HG03060 (cell line): ENCODE measurements at regions not wholly inside any gene's neighbourhood (a gene's known extent, or its start where the extent isn't known, plus 50 kb on each side); places are given as distances from the start of the nearest gene placed in this dataset.

Source experiments
- ATAC-seq: cut with Tn5 transposase; IDR thresholded peaks from one replicate; pipeline ENCODE4 v1.9.1; 2021; ENCODE audit warnings: low read depth, moderate number of reproducible peaks; ENCODE audit not compliant: unreplicated experiment

GRCh38 chr2:224325941-224326340 is 76.0 kb downstream of the FAM124B start:
- no peak for ATAC-seq

- ATAC-seq = no peak
These were observed 77.3 kb downstream of the FAM124B start for GRCh38 chr2:224324604-224325003.

GRCh38 chr2:224320660-224321059 is 81.2 kb downstream of the FAM124B start:
- ATAC-seq = no peak

DNA sequence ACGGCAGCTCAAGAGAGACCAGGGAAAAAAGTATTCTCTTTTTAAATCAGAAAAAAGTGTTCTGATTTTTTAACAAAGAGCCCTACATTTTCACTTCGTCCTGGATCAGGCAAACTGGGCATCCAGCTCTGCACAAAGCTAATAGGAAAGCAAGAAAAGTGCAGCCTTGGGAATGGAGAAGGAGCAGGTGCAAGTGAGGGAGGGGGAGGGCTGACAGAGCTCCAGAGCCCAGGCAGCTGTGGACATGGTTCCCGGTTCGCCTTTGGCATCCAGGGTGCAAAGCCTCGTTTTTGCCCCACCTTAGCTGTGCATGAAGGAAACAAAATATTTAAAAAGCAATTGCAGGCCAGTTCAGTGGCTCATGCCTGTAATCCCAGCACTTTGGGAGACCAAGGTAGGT is 82.2 kb downstream of the FAM124B start:
- ATAC-seq = no peak

DNA sequence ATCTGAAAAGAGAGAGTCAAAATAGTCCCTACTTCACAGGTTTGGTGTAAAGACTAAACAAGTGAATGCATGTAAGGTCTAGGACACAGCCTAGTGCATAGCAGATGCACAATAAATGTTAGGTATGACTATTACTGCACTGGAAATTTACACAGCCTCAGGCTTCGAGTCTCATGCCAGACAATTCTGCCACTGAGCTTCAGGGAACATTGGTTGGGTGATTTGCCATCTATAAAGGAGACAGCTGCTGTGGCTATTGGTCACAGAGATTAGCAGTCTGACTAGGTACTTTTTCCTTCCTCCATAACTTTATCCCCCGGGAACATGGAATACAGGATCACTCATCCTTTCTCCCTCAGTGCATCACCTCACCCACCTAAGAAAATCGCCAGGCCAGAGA is 89.2 kb downstream of the FAM124B start:
- ATAC-seq = no peak

GRCh38 chr2:224310943-224311625 is 90.8 kb downstream of the FAM124B start:
- ATAC-seq = no peak

- ATAC-seq = no peak
These were observed 92.7 kb downstream of the FAM124B start for GRCh38 chr2:224309176-224309575.

DNA sequence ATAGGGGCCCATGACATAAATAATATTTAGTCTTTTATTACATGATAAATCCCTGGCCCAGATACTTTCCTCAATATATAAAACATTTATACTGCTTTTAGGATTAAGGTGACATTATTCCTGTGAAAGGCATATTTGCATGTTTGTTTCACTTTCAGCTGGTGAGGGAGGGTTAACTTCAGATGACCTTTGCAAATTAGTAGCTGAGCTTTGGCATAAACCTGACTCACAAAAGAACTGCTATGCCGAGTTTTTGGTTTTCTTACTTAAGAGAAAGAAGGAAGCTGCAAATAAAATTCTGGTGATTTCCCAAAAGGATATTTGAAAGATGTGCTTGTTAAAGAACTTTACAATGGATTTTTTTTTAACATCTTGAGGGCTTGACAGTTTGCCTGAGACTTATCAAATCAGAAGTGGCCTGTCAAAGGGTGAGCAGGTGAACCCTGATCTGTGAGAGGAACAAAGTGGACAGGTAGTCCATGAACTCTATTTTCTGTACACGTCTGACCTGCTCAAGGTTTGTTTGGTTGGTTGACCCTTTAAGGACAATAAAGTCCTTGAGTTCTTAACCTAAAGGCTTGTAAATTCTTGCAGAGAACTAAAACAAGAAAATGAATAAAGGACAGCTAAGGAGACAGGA is 93.5 kb downstream of the FAM124B start:
- ATAC-seq = peak; percentile 86

DNA sequence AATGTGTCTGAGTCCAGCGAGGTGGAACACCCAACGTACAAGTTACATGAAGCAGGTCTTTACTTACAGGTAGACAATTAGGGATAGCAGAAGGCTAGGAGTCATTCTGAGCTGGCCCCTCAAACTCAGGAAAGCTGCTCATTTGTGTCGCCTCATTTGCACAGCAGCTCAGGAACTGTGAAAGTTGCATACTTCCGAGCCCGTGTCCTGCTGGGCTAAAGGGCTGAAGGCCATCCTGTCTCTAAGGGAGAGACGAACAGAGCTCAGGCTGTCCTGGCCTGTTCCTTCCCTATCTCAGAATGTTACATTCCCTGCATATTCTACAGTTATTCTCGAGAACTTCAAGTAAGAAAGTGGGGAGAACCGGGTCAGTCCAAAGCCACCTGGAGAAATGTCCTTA is 99.0 kb downstream of the FAM124B start:
- ATAC-seq = no peak

- no peak for ATAC-seq
These were observed 107.9 kb downstream of the FAM124B start for GRCh38 chr2:224293976-224294375.

- ATAC-seq = no peak
These were observed 114.4 kb downstream of the FAM124B start for GRCh38 chr2:224287531-224287930.

DNA sequence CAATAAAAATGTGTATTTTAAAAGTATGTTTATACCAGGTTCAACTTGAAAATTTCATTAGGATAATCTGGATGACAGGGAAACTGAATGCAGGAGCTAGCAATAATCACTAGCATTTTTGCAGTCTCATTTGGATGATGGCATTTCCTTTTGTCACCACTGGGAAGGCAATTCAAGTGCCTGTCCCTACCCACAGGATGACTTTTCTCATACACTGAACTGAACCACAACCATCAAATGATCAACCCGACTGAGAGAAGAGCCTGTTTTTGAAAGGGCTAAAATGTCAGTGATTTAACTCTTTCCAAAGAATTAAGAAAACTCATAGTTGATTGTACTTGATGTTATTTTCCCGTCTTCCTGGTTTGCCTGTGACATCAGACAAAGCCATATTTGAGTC is 115.0 kb downstream of the FAM124B start:
- ATAC-seq = no peak

GRCh38 chr2:224284134-224284946 is 117.6 kb downstream of the FAM124B start:
- ATAC-seq = no peak

GRCh38 chr2:224283466-224283965 is 118.4 kb downstream of the FAM124B start:
- no peak for ATAC-seq

GRCh38 chr2:224281374-224281773 is 120.5 kb downstream of the FAM124B start:
- ATAC-seq = no peak

- ATAC-seq = no peak
These were observed 123.4 kb downstream of the FAM124B start for GRCh38 chr2:224278531-224278930.

DNA sequence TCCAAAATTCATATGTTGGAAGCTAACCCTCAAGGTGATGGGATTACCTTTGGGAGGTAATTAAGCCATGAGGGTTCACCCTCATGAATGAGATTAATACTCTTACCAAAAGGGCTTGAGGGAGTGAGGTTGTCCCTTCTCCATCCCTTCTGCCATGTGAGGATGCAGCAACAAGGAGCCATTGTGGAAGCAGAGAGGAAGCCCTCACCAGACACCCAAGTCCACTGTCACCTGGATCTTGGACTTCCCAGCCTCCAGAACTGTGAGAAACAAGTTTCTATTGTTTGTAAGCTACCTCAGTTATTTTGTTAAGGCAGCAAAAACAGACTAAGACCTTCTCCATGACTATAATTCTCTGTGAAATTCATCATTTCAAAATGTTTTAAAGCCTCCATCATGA is 125.7 kb downstream of the FAM124B start:
- ATAC-seq = no peak

DNA sequence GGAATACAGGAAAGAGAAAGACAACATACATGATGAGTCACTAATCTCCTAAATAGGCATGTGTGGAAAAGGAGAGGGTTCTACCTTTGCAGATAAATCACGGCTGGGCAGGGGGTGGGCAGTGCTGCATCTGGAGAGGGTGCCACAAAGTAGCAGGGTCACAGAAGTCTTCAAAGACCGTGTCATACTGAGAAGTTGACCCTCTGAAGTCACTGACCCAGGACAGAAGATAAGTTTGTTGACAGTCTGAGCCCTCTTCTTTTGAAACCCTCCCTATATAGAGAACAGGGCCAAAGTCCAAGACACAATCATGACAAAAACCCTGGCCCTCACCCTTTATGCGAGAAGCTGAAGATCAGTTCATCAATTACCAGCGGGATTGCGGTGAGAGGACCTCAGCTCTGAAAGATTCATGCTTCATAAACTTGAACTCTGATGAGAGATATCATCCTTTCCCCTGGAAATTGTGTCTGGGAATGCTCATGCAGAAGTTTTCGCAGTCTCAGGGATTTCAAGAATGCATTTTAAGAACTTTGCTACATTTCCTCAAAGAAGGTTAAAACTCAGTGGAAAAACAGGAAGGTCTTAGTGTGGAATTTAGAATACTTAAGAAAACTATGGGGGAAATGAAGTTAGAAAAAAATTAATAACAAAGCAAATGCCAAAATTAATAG is 129.5 kb downstream of the FAM124B start:
- ATAC-seq = no peak

DNA sequence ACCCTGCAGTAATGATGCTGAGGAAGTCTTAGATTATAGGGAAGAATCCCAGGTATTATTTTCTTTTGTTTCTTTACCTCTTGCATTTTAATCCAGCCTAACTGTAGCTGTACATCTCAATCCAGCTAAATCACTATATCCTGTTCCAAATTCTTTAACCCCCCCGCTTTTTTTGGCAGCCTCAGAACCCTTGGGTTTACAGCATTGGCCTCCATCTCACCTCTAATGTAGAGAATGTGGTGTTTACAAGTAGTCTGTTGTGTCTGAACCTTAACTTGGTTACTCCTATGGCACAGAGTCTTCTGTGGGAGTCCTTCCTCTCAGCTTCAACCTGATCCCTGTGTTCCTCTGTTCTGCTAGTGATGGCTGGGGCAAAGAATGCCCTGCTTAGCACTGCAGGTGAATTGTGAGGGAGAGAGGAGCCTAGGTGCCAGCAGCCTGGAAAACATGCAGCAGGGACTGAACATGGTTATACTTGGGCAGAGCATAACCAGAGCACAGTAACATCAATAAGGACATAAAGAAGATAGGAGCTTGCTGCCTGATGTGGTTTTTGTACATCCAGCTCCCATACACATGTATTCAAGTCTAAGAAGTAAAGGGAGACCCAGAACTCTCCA is 130.2 kb downstream of the FAM124B start:
- no peak for ATAC-seq

GRCh38 chr2:224268441-224268840 is 133.5 kb downstream of the FAM124B start:
- ATAC-seq = no peak
